Endothelial cell of umbilical vein (primary cell): ENCODE measurements at regions not wholly inside any gene's neighbourhood (a gene's known extent, or its start where the extent isn't known, plus 50 kb on each side); places are given as distances from the start of the nearest gene placed in this dataset.

ENCODE experiments used
- BruUV-seq: library from RNA; stranded (reverse); fragments of 400-500 nt; replicated peaks from 2 replicates; lab custom pipeline; 2021; lab: Mats Ljungman, UMichigan
- CTCF ChIA-PET: fragments of 300-600, 350-600 bp; sonication (Branson Sonifier 250); formaldehyde crosslinking; loops from one replicate; lab custom pipeline; 2021; ENCODE audit warnings: antibody characterized with exemption, inconsistent platforms; lab: Charles Lee
- POLR2A ChIA-PET: fragments of 300-600, 350-600 bp; sonication (Branson Sonifier 250); formaldehyde crosslinking; loops from one replicate; lab custom pipeline; 2021; ENCODE audit warnings: antibody characterized with exemption, inconsistent platforms; lab: Charles Lee
- DNase-seq: peaks from one replicate; pipeline ENCODE4 v3.0.0-alpha.2; 2011; ENCODE audit warnings: low read depth, low spot score
- FAIRE-seq: peaks from 2 replicates; lab custom pipeline; 2011; peaks lifted over from hg19 to GRCh38; lab: Jason Lieb, UNC
- H2AFZ ChIP-seq: 2 replicates; pipeline ENCODE4 v1.6.0; 2012; ENCODE audit warnings: low read depth, low read length, control low read depth, inconsistent platforms
- H3K27ac ChIP-seq: 2 replicates; pipeline ENCODE4 v1.5.1; 2011; ENCODE audit warnings: low read depth, mild to moderate bottlenecking, control low read depth, low read length, moderate library complexity; ENCODE audit not compliant: insufficient read depth
- H3K27me3 ChIP-seq, 2 experiments: 2 replicates each; pipeline versions ENCODE4 v1.6.0 to v1.6.1; 2011; ENCODE audit warnings: low read length in 2 of 2, mixed read lengths in 1 of 2; ENCODE audit not compliant: control insufficient read depth in 2 of 2, insufficient read depth in 2 of 2
- H3K36me3 ChIP-seq, 2 experiments: 2 replicates in 1 of 2; 3 replicates in 1 of 2; pipeline ENCODE4 v1.5.1; 2011; ENCODE audit warnings: low read length in 2 of 2, mild to moderate bottlenecking in 1 of 2, moderate library complexity in 1 of 2; ENCODE audit not compliant: control insufficient read depth in 2 of 2, insufficient read depth in 2 of 2; ENCODE audit errors: extremely low read depth in 1 of 2
- H3K4me1 ChIP-seq: 3 replicates; pipeline ENCODE4 v1.5.1; 2011; ENCODE audit warnings: mild to moderate bottlenecking, low read length; ENCODE audit not compliant: control insufficient read depth, insufficient read depth; ENCODE audit errors: extremely low read depth
- H3K4me2 ChIP-seq: 2 replicates; pipeline ENCODE4 v1.6.1; 2011; ENCODE audit warnings: low read length, control low read depth, mixed read lengths; ENCODE audit not compliant: insufficient read depth
- H3K4me3 ChIP-seq, 3 experiments: fragments of 200-600 bp in 1 of 3; sonication (generic), shearing (Covaris generic) in 1 of 3; replicated peaks in 1 of 3; 2 replicates each; pipeline ENCODE4 v1.5.1; 2011 to 2016; ENCODE audit warnings: control low read depth in 3 of 3, low read length in 3 of 3, mild to moderate bottlenecking in 2 of 3, inconsistent platforms in 1 of 3, low read depth in 1 of 3, moderate library complexity in 1 of 3; ENCODE audit not compliant: insufficient read depth in 1 of 3
- H3K79me2 ChIP-seq: 2 replicates; pipeline ENCODE4 v1.6.0; 2012; ENCODE audit warnings: low read length, inconsistent platforms; ENCODE audit not compliant: control insufficient read depth, insufficient read depth
- H3K9ac ChIP-seq: replicated peaks from 2 replicates; pipeline ENCODE3; 2011; ENCODE audit warnings: low read length, control low read depth; ENCODE audit not compliant: insufficient read depth; ENCODE audit errors: extremely low read depth
- H3K9me1 ChIP-seq: replicated peaks from 3 replicates; pipeline ENCODE4 v1.6.0; 2011; ENCODE audit warnings: mild to moderate bottlenecking, low read length; ENCODE audit not compliant: control insufficient read depth, insufficient read depth; ENCODE audit errors: extremely low read depth
- H3K9me3 ChIP-seq: replicated peaks from 2 replicates; pipeline ENCODE4 v1.5.1; 2012; ENCODE audit warnings: low read length, inconsistent platforms; ENCODE audit not compliant: control insufficient read depth, insufficient read depth
- H4K20me1 ChIP-seq: replicated peaks from 2 replicates; pipeline ENCODE3; 2011; ENCODE audit warnings: mild to moderate bottlenecking, low read length; ENCODE audit not compliant: control insufficient read depth, insufficient read depth; ENCODE audit errors: extremely low read depth
- CTCF ChIP-seq, 2 donors: IDR thresholded peaks; 1 replicate in 1 of 2; 2 replicates in 1 of 2; pipeline ENCODE4 v1.5.1; 2011; ENCODE audit warnings: low read length in 2 of 2, mild to moderate bottlenecking in 2 of 2, moderate library complexity in 2 of 2, control low read depth in 1 of 2, inconsistent platforms in 1 of 2, low read depth in 1 of 2; ENCODE audit not compliant: insufficient read depth in 1 of 2; ENCODE audit errors: extremely low read depth in 1 of 2
- EZH2 ChIP-seq: IDR thresholded peaks from 2 replicates; pipeline ENCODE4 v1.6.1; 2012; ENCODE audit warnings: borderline replicate concordance, low read depth, mild to moderate bottlenecking, moderate library complexity, low read length, inconsistent platforms; ENCODE audit not compliant: severe bottlenecking
- FOS ChIP-seq: IDR thresholded peaks from 2 replicates; pipeline ENCODE4 v1.6.1; 2011; ENCODE audit warnings: mild to moderate bottlenecking, low read length, moderate library complexity, borderline replicate concordance; ENCODE audit not compliant: insufficient read depth
- GATA2 ChIP-seq: IDR thresholded peaks from 2 replicates; pipeline ENCODE4 v1.7.0; 2011; ENCODE audit warnings: low read depth, mild to moderate bottlenecking, moderate library complexity, mixed read lengths, low read length; ENCODE audit not compliant: insufficient read length, insufficient read depth
- JUN ChIP-seq: IDR thresholded peaks from 2 replicates; pipeline ENCODE4 v1.6.1; 2011; ENCODE audit warnings: borderline replicate concordance, low read depth; ENCODE audit not compliant: insufficient read length, insufficient read depth
- MAX ChIP-seq: IDR thresholded peaks from 2 replicates; pipeline ENCODE4 v1.6.1; 2011; ENCODE audit not compliant: insufficient read depth, insufficient read length
- MYC ChIP-seq: IDR thresholded peaks from one replicate; pipeline ENCODE4 v1.6.1; 2011; ENCODE audit warnings: mild to moderate bottlenecking, low read depth, low read length
- POLR2A ChIP-seq: IDR thresholded peaks from 2 replicates; pipeline ENCODE4 v1.6.1; 2012; ENCODE audit warnings: low read depth, mild to moderate bottlenecking, control low read depth, low read length
- POLR2AphosphoS5 ChIP-seq: IDR thresholded peaks from 2 replicates; pipeline ENCODE4 v1.6.1; 2012; ENCODE audit warnings: low read depth, mild to moderate bottlenecking, control low read depth, low read length, moderate library complexity; ENCODE audit not compliant: insufficient read depth
- dilution Hi-C: fragments of 300-500 bp; cut with MboI; formaldehyde crosslinking; loops from one replicate; pipeline ENCODE4 v1.15.0; 2019; ENCODE audit warnings: low sequenced_read_pairs; ENCODE audit not compliant: extremely low pct_ligation_motif_present
- intact Hi-C: fragments of 100-400 bp; cut with micrococcal nuclease; formaldehyde crosslinking; loops from one replicate; pipeline ENCODE4 v1.10.0; 2022

GRCh38 chr6:86712039-86712438, 225.3 kb upstream of the HTR1E start:
- no peaks in the 10 kb centered on the region for H3K79me2 ChIP-seq
- dilution Hi-C loops (no loop called here), intact Hi-C loops (no loop called here)
- ChIA-PET POLR2A (no interaction called here), CTCF (no interaction called here)
- H3K4me3 ChIP-seq = no peak overlapping the region
- H3K9me1 ChIP-seq = no peaks in the 10 kb centered on the region
- TF ChIP-seq POLR2A = no peak
- no peak for TF ChIP-seq CTCF (IDR thresholded peaks at IDR 0.05; ENCODE audit: extremely low read depth in 1 of 2, insufficient read depth in 1 of 2, low read depth in 1 of 2, low read length in 2 of 2)
- TF ChIP-seq POLR2AphosphoS5 = no peak
- H3K36me3 ChIP-seq = no peaks in the 10 kb centered on the region
- H3K9me3 ChIP-seq = peaks cover 2% of the 10 kb centered on the region
- no peak overlapping the region for H3K9ac ChIP-seq
- no peaks in the 10 kb centered on the region for H4K20me1 ChIP-seq
- FAIRE-seq (no peak), DNase-seq (no peak)
- H2AFZ ChIP-seq = no peak overlapping the region
- H3K27me3 ChIP-seq = no peaks in the 10 kb centered on the region
- no peak overlapping the region for H3K4me2 ChIP-seq
- H3K27ac ChIP-seq = no peak overlapping the region
- no TSS peak for BruUV-seq
- H3K4me1 ChIP-seq = no peaks in the 10 kb centered on the region

- no peaks in the 10 kb centered on the region for H3K79me2 ChIP-seq
- no peak overlapping the region for H3K4me2 ChIP-seq
- no peak overlapping the region for H2AFZ ChIP-seq
- FAIRE-seq (no peak), DNase-seq (no peak)
- no peaks in the 10 kb centered on the region for H3K27me3 ChIP-seq
- H3K36me3 ChIP-seq = no peaks in the 10 kb centered on the region
- no peaks in the 10 kb centered on the region for H3K4me1 ChIP-seq
- dilution Hi-C loops (no loop called here), intact Hi-C loops (no loop called here)
- TF ChIP-seq POLR2A (no peak), CTCF (IDR thresholded peaks at IDR 0.05; ENCODE audit: extremely low read depth in 1 of 2, insufficient read depth in 1 of 2, low read depth in 1 of 2, low read length in 2 of 2) (no peak), POLR2AphosphoS5 (no peak), FOS (no peak), MAX (no peak), MYC (no peak), EZH2 (no peak), JUN (no peak), GATA2 (no peak)
- no peak overlapping the region for H3K27ac ChIP-seq
- ChIA-PET CTCF (no interaction called here), POLR2A (no interaction called here)
- no peaks in the 10 kb centered on the region for H4K20me1 ChIP-seq
- H3K9ac ChIP-seq = no peak overlapping the region
- no peaks in the 10 kb centered on the region for H3K9me1 ChIP-seq
- no peak overlapping the region for H3K4me3 ChIP-seq
- BruUV-seq = no TSS peak
- peaks cover 2% of the 10 kb centered on the region for H3K9me3 ChIP-seq
These were observed 229.7 kb upstream of the HTR1E start for GRCh38 chr6:86707545-86708120.
